MM.1S (cell line): ENCODE measurements at regions not wholly inside any gene's neighbourhood (a gene's known extent, or its start where the extent isn't known, plus 50 kb on each side); places are given as distances from the start of the nearest gene placed in this dataset.

Experiments
- CTCF ChIP-seq: fragments of 300-600 bp; sonication (generic); IDR thresholded peaks from 2 replicates; pipeline ENCODE4 v1.5.1; 2016; ENCODE audit warnings: antibody characterized with exemption, low read length, mixed read lengths
- EZH2 ChIP-seq: fragments of 300-600 bp; sonication (generic); optimal IDR thresholded peaks from 2 replicates; pipeline ENCODE3; 2017; ENCODE audit warnings: low read depth, mild to moderate bottlenecking, antibody characterized with exemption, low read length, mixed read lengths
- EZH2phosphoT487 ChIP-seq: fragments of 300-600 bp; sonication (generic); IDR thresholded peaks from 2 replicates; pipeline ENCODE4 v1.6.1; 2018; ENCODE audit warnings: antibody characterized with exemption, low read length

GRCh38 chr6:10196090-10196489 is 218.8 kb downstream of the TFAP2A start:
- TF ChIP-seq CTCF: no peak
- no peak for TF ChIP-seq EZH2phosphoT487
- no peak for TF ChIP-seq EZH2
